ENCODE measurements at regions not wholly inside any gene's neighbourhood (a gene's known extent, or its start where the extent isn't known, plus 50 kb on each side); places are given as distances from the start of the nearest gene placed in this dataset.

GRCh38 chr13:99651016-99651415 is 149.7 kb downstream of the TM9SF2 start:
- ATAC-seq (ENCODE audit: low read depth in 2 of 2): no peak
- no peak overlapping the region for H3K4me3 Mint-ChIP-seq
- H3K27ac Mint-ChIP-seq: peak overlapping the region in 1 of 3 donors; percentile 20

DNA sequence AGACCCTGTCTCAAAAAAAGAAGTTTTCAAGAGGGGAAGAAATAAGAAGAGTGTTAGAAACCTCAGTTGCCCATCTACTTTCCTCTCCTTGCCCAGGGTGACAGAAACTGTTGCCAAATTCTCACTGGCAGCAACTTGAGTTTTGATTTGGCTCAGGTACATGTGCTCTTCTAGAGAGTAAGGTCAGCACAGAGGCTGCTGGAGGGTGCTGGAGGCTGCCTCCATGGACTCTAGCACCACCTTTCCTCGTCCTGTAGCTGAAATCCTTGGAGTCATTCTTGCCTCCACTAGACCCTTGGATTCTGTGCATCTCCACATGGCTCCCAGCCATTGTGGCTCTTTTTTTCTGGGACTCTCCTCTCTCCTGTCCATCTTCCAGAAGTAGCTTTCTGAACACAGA is 149.1 kb downstream of the TM9SF2 start:
- Histone ChIP-seq H3K4me1 (ENCODE audit: control insufficient read depth, insufficient read depth, low read length, poor library complexity, severe bottlenecking) (peaks cover under 1% of the 10 kb centered on the region), H3K4me3 (ENCODE audit: low read depth, low read length) (no peak overlapping the region), H3K9me3 (ENCODE audit: control insufficient read depth in 2 of 2, low read length in 2 of 2) (no peaks in the 10 kb centered on the region), H3K36me3 (ENCODE audit: control insufficient read depth, insufficient read depth, low read length) (no peaks in the 10 kb centered on the region), H3K27me3 (ENCODE audit: control insufficient read depth, insufficient read depth, low read length) (no peaks in the 10 kb centered on the region), H3K27ac (ENCODE audit: insufficient read depth, low read length, poor library complexity, severe bottlenecking) (no peak overlapping the region)
- Mint-ChIP-seq H3K36me3 (peaks cover 7% of the 10 kb centered on the region), H3K4me1 (peaks cover 0 to 5% (median 4%) of the 10 kb centered on the region in 4 donors), H3K27me3 (no peaks in the 10 kb centered on the region), H3K9me3 (peaks cover 0 to 1% (median 0%) of the 10 kb centered on the region in 7 donors), H3K4me3 (no peak overlapping the region), H3K27ac (no peak overlapping the region)
- ATAC-seq (ENCODE audit: low read depth in 2 of 2) (no peak), DNase-seq (no peak)

More at GRCh38 chr13:99651016-99651415, 149.7 kb downstream of the TM9SF2 start:
- Histone ChIP-seq H3K4me1 (ENCODE audit: control insufficient read depth, insufficient read depth, low read length, poor library complexity, severe bottlenecking) (peaks cover 7% of the 10 kb centered on the region), H3K4me3 (ENCODE audit: low read depth, low read length) (no peak overlapping the region), H3K36me3 (ENCODE audit: control insufficient read depth, insufficient read depth, low read length) (no peaks in the 10 kb centered on the region), H3K27ac (ENCODE audit: insufficient read depth, low read length, poor library complexity, severe bottlenecking) (no peak overlapping the region), H3K27me3 (ENCODE audit: control insufficient read depth, insufficient read depth, low read length) (no peaks in the 10 kb centered on the region), H3K9me3 (ENCODE audit: control insufficient read depth in 2 of 2, low read length in 2 of 2) (no peaks in the 10 kb centered on the region)
- H3K9me3 Mint-ChIP-seq: peaks cover 0 to 1% (median 0%) of the 10 kb centered on the region in 7 donors
- no peaks in the 10 kb centered on the region for H3K27me3 Mint-ChIP-seq
- no peak for DNase-seq
- H3K4me1 Mint-ChIP-seq: peaks cover 0 to 11% (median 3%) of the 10 kb centered on the region in 4 donors
- H3K36me3 Mint-ChIP-seq: peaks cover 7% of the 10 kb centered on the region

GRCh38 chr13:99648927-99649326 is 147.7 kb downstream of the TM9SF2 start:
- DNase-seq (no peak), ATAC-seq (ENCODE audit: low read depth in 2 of 2) (no peak)
- Histone ChIP-seq H3K27me3 (ENCODE audit: control insufficient read depth, insufficient read depth, low read length) (no peaks in the 10 kb centered on the region), H3K4me3 (ENCODE audit: low read depth, low read length) (no peak overlapping the region), H3K4me1 (ENCODE audit: control insufficient read depth, insufficient read depth, low read length, poor library complexity, severe bottlenecking) (no peaks in the 10 kb centered on the region), H3K9me3 (ENCODE audit: control insufficient read depth in 2 of 2, low read length in 2 of 2) (no peaks in the 10 kb centered on the region), H3K27ac (ENCODE audit: insufficient read depth, low read length, poor library complexity, severe bottlenecking) (no peak overlapping the region), H3K36me3 (ENCODE audit: control insufficient read depth, insufficient read depth, low read length) (no peaks in the 10 kb centered on the region)
- Mint-ChIP-seq H3K27me3 (no peaks in the 10 kb centered on the region), H3K36me3 (peaks cover 7% of the 10 kb centered on the region), H3K27ac (peak overlapping the region in 1 of 3 donors; percentile 64), H3K4me1 (peaks cover 0 to 4% (median 3%) of the 10 kb centered on the region in 4 donors), H3K9me3 (peaks cover 0 to 1% (median 0%) of the 10 kb centered on the region in 7 donors), H3K4me3 (no peak overlapping the region)

DNA sequence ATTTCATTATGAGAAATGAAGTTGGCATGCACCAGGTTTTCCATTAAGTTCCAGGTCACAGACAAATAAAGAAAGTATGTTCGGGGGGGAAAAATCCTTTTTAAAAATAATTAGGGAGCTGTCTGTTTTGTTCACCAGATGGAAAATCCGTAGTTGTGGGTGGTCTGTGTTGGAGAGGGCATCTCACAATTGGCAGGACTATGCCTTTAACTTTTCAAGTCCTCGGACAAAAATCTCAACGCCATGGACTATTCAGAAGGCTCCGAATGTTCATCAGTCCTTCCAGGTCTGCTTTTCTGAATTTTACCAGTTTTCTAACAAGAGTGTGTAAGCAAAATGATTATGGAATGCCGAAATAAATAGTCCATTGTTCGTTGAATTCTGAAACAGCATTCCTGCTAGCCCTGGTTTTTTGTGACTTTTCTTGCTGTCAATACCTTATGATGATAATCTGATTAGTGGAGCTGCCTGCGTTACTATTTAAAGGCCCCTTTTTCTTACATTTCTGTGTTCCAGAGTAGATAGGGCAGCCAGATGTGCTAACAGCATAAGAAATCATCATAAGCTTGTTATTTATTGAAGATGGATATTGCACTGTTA is 146.9 kb downstream of the TM9SF2 start:
- no peak overlapping the region for H3K4me3 ChIP-seq (ENCODE audit: low read depth, low read length)
- DNase-seq (no peak), ATAC-seq (ENCODE audit: low read depth in 2 of 2) (no peak)
- no peak overlapping the region for H3K27ac ChIP-seq (ENCODE audit: insufficient read depth, low read length, poor library complexity, severe bottlenecking)
- Mint-ChIP-seq H3K27ac (no peak overlapping the region), H3K9me3 (peaks cover 0 to 1% (median 0%) of the 10 kb centered on the region in 7 donors), H3K36me3 (peaks cover 8% of the 10 kb centered on the region), H3K4me1 (peaks cover 0 to 4% (median 3%) of the 10 kb centered on the region in 4 donors), H3K27me3 (no peaks in the 10 kb centered on the region), H3K4me3 (no peak overlapping the region)
- H3K4me1 ChIP-seq (ENCODE audit: control insufficient read depth, insufficient read depth, low read length, poor library complexity, severe bottlenecking): no peaks in the 10 kb centered on the region
- H3K27me3 ChIP-seq (ENCODE audit: control insufficient read depth, insufficient read depth, low read length): no peaks in the 10 kb centered on the region
- no peaks in the 10 kb centered on the region for H3K36me3 ChIP-seq (ENCODE audit: control insufficient read depth, insufficient read depth, low read length)
- no peaks in the 10 kb centered on the region for H3K9me3 ChIP-seq (ENCODE audit: control insufficient read depth in 2 of 2, low read length in 2 of 2)

GRCh38 chr13:99647596-99647985 is 146.3 kb downstream of the TM9SF2 start:
- Mint-ChIP-seq H3K27me3 (no peaks in the 10 kb centered on the region), H3K36me3 (peaks cover 11% of the 10 kb centered on the region), H3K4me3 (no peak overlapping the region), H3K27ac (no peak overlapping the region), H3K4me1 (peaks cover 0 to 5% (median 4%) of the 10 kb centered on the region in 4 donors), H3K9me3 (no peaks in the 10 kb centered on the region)
- Histone ChIP-seq H3K9me3 (ENCODE audit: control insufficient read depth in 2 of 2, low read length in 2 of 2) (no peaks in the 10 kb centered on the region), H3K27me3 (ENCODE audit: control insufficient read depth, insufficient read depth, low read length) (no peaks in the 10 kb centered on the region), H3K27ac (ENCODE audit: insufficient read depth, low read length, poor library complexity, severe bottlenecking) (no peak overlapping the region), H3K4me3 (ENCODE audit: low read depth, low read length) (no peak overlapping the region), H3K4me1 (ENCODE audit: control insufficient read depth, insufficient read depth, low read length, poor library complexity, severe bottlenecking) (no peaks in the 10 kb centered on the region), H3K36me3 (ENCODE audit: control insufficient read depth, insufficient read depth, low read length) (no peaks in the 10 kb centered on the region)
- ATAC-seq (ENCODE audit: low read depth in 2 of 2): no peak
- DNase-seq: no peak

- Histone ChIP-seq H3K27me3 (ENCODE audit: control insufficient read depth, insufficient read depth, low read length) (no peaks in the 10 kb centered on the region), H3K27ac (ENCODE audit: insufficient read depth, low read length, poor library complexity, severe bottlenecking) (no peak overlapping the region), H3K9me3 (ENCODE audit: control insufficient read depth in 2 of 2, low read length in 2 of 2) (no peaks in the 10 kb centered on the region), H3K4me1 (ENCODE audit: control insufficient read depth, insufficient read depth, low read length, poor library complexity, severe bottlenecking) (no peaks in the 10 kb centered on the region), H3K36me3 (ENCODE audit: control insufficient read depth, insufficient read depth, low read length) (no peaks in the 10 kb centered on the region), H3K4me3 (ENCODE audit: low read depth, low read length) (no peak overlapping the region)
- no peak for DNase-seq
- Mint-ChIP-seq H3K4me3 (no peak overlapping the region), H3K36me3 (peaks cover 11% of the 10 kb centered on the region), H3K27me3 (no peaks in the 10 kb centered on the region), H3K4me1 (peaks cover 0 to 5% (median 4%) of the 10 kb centered on the region in 4 donors), H3K27ac (no peak overlapping the region), H3K9me3 (no peaks in the 10 kb centered on the region)
- no peak for ATAC-seq (ENCODE audit: low read depth in 2 of 2)
Observed at GRCh38 chr13:99646866-99647595, 145.8 kb downstream of the TM9SF2 start.

GRCh38 chr13:99642841-99643240 is 141.6 kb downstream of the TM9SF2 start:
- Mint-ChIP-seq H3K27me3 (no peaks in the 10 kb centered on the region), H3K4me1 (peaks cover 0 to 6% (median 3%) of the 10 kb centered on the region in 4 donors), H3K4me3 (no peak overlapping the region), H3K36me3 (peaks cover 4% of the 10 kb centered on the region), H3K27ac (peak overlapping the region in 1 of 3 donors; percentile 2), H3K9me3 (no peaks in the 10 kb centered on the region)
- Histone ChIP-seq H3K36me3 (ENCODE audit: control insufficient read depth, insufficient read depth, low read length) (no peaks in the 10 kb centered on the region), H3K4me3 (ENCODE audit: low read depth, low read length) (no peak overlapping the region), H3K9me3 (ENCODE audit: control insufficient read depth in 2 of 2, low read length in 2 of 2) (no peaks in the 10 kb centered on the region), H3K4me1 (ENCODE audit: control insufficient read depth, insufficient read depth, low read length, poor library complexity, severe bottlenecking) (no peaks in the 10 kb centered on the region), H3K27me3 (ENCODE audit: control insufficient read depth, insufficient read depth, low read length) (no peaks in the 10 kb centered on the region), H3K27ac (ENCODE audit: insufficient read depth, low read length, poor library complexity, severe bottlenecking) (no peak overlapping the region)
- DNase-seq (no peak), ATAC-seq (ENCODE audit: low read depth in 2 of 2) (no peak)

DNA sequence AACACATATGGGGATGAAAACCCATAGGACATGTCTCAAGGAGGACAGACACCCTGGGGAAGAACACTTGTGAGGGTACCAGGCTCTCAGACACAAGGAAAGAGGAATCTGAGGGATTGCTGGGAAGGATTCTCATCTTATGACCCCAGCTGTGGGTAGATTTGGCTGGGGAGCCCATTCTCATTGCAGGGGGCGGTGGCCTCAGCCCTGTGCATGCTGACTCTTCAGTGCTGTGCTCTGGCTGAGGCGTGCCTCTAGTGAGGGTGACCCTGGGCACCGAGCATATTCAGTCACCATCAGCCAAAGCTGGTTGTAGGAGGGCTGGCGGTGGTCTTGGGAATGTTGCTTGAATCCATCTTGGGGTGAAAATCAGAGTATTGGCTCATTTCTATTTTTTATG is 140.7 kb downstream of the TM9SF2 start:
- Mint-ChIP-seq H3K4me3 (no peak overlapping the region), H3K9me3 (no peaks in the 10 kb centered on the region), H3K36me3 (peaks cover 4% of the 10 kb centered on the region), H3K4me1 (peaks cover 0 to 6% (median 3%) of the 10 kb centered on the region in 4 donors), H3K27ac (no peak overlapping the region), H3K27me3 (no peaks in the 10 kb centered on the region)
- ATAC-seq (ENCODE audit: low read depth in 2 of 2) (no peak), DNase-seq (no peak)
- Histone ChIP-seq H3K36me3 (ENCODE audit: control insufficient read depth, insufficient read depth, low read length) (no peaks in the 10 kb centered on the region), H3K4me1 (ENCODE audit: control insufficient read depth, insufficient read depth, low read length, poor library complexity, severe bottlenecking) (no peaks in the 10 kb centered on the region), H3K27me3 (ENCODE audit: control insufficient read depth, insufficient read depth, low read length) (no peaks in the 10 kb centered on the region), H3K27ac (ENCODE audit: insufficient read depth, low read length, poor library complexity, severe bottlenecking) (no peak overlapping the region), H3K4me3 (ENCODE audit: low read depth, low read length) (no peak overlapping the region), H3K9me3 (ENCODE audit: control insufficient read depth in 2 of 2, low read length in 2 of 2) (no peaks in the 10 kb centered on the region)

Measured in CD4-positive, CD25-positive, alpha-beta regulatory T cell (primary cell).